HCEC 1CT (cell line): ENCODE measurements at regions not wholly inside any gene's neighbourhood (a gene's known extent, or its start where the extent isn't known, plus 50 kb on each side); places are given as distances from the start of the nearest gene placed in this dataset.

ENCODE experiments used
- DNase-seq: peaks from one replicate; pipeline ENCODE4 v3.0.0-alpha.2; 2017

GRCh38 chr14:50040895-50041465, 75.4 kb downstream of the VCPKMT start:
- no peak for DNase-seq

- no peak for DNase-seq
These were observed 74.4 kb downstream of the VCPKMT start for GRCh38 chr14:50041980-50042379.

GRCh38 chr14:50044042-50044651, 72.2 kb downstream of the VCPKMT start:
- no peak for DNase-seq

- DNase-seq: peak; percentile 61
These were observed 71.2 kb downstream of the VCPKMT start for GRCh38 chr14:50045039-50045711.

GRCh38 chr14:50045837-50046236, 70.5 kb downstream of the VCPKMT start:
- DNase-seq: no peak

- DNase-seq: no peak
These were observed 69.1 kb downstream of the VCPKMT start for GRCh38 chr14:50047274-50047676.

GRCh38 chr14:50049093-50049492, 67.3 kb downstream of the VCPKMT start:
- DNase-seq: no peak

- DNase-seq: no peak
These were observed 66.4 kb downstream of the VCPKMT start for GRCh38 chr14:50049703-50050570.

- DNase-seq: no peak
These were observed 65.3 kb downstream of the VCPKMT start for GRCh38 chr14:50051106-50051505.

GRCh38 chr14:50051706-50052105, 64.7 kb downstream of the VCPKMT start:
- DNase-seq: no peak

- no peak for DNase-seq
These were observed 63.9 kb downstream of the VCPKMT start for GRCh38 chr14:50052517-50052916.

GRCh38 chr14:50053935-50054334, 62.4 kb downstream of the VCPKMT start:
- no peak for DNase-seq

- no peak for DNase-seq
These were observed 60.7 kb downstream of the VCPKMT start for GRCh38 chr14:50055461-50056228.

GRCh38 chr14:50056435-50056834, 59.9 kb downstream of the VCPKMT start:
- DNase-seq: no peak

- DNase-seq: no peak
These were observed 59.0 kb downstream of the VCPKMT start for GRCh38 chr14:50057331-50057730.

- no peak for DNase-seq
These were observed 58.3 kb downstream of the VCPKMT start for GRCh38 chr14:50058113-50058512.
